HCT116 (cell line): ENCODE measurements at regions not wholly inside any gene's neighbourhood (a gene's known extent, or its start where the extent isn't known, plus 50 kb on each side); places are given as distances from the start of the nearest gene placed in this dataset.
A peak's percentile ranks its signal among the peaks of the same experiment; 100 is the strongest.

Experiments
- ATAC-seq: fragments of 200-7000 bp; cut with Tn5 transposase; 2 replicates; pipeline ENCODE4 v1.9.1; 2020; ENCODE audit warnings: mild to moderate bottlenecking, moderate library complexity
- BruUV-seq: library from RNA; stranded (reverse); fragments of 400-500 nt; replicated peaks from 2 replicates; lab custom pipeline; 2021; lab: Mats Ljungman, UMichigan
- CTCF ChIA-PET: fragments of 300-600 bp; sonication (Branson Sonifier 250); formaldehyde crosslinking; loops from one replicate; lab custom pipeline; 2021; ENCODE audit warnings: antibody characterized with exemption; lab: Charles Lee
- POLR2A ChIA-PET: fragments of 300-600, 350-600 bp; sonication (Branson Sonifier 250); formaldehyde crosslinking; loops from one replicate; lab custom pipeline; 2021; ENCODE audit warnings: antibody characterized with exemption; lab: Charles Lee
- RAD21 ChIA-PET, 2 experiments: fragments of 300-600 bp; sonication (Branson Sonifier 250); formaldehyde crosslinking; loops; one replicate each; lab custom pipeline; 2023; ENCODE audit warnings: low total read pairs in 2 of 2; ENCODE audit not compliant: uncharacterized antibody in 2 of 2, unreplicated experiment in 2 of 2, low non-redundant PET in 1 of 2; lab: Charles Lee
- DNase-seq: peaks from one replicate; pipeline ENCODE4 v3.0.0-alpha.2; 2010; ENCODE audit warnings: low read depth, low spot score
- H2AFZ ChIP-seq: fragments of 200-600 bp; shearing (Covaris generic), sonication (generic); 2 replicates; pipeline ENCODE4 v1.6.1; 2017; ENCODE audit warnings: low read depth, mixed run types, mixed read lengths, antibody characterized with exemption, low read length; ENCODE audit not compliant: poor library complexity, severe bottlenecking
- H3K27ac ChIP-seq: 2 replicates; pipeline ENCODE4 v1.5.1; 2012; ENCODE audit warnings: low read depth, low read length
- H3K27me3 ChIP-seq: fragments of 200-600 bp; sonication (generic); 2 replicates; pipeline ENCODE4 v1.6.1; 2016; ENCODE audit warnings: mixed run types, low read length, mixed read lengths; ENCODE audit not compliant: insufficient read depth
- H3K36me3 ChIP-seq, 2 experiments: fragments of 200-500 bp in 1 of 2; fragments of 200-600 bp in 1 of 2; sonication (Bioruptor generic) in 1 of 2; sonication (generic) in 1 of 2; 2 replicates each; pipeline versions ENCODE4 v1.5.1 to v1.6.1; 2014 to 2016; ENCODE audit warnings: low read length in 2 of 2, inconsistent platforms in 1 of 2, mixed read lengths in 1 of 2, mixed run types in 1 of 2; ENCODE audit not compliant: insufficient read depth in 2 of 2, control insufficient read depth in 1 of 2
- H3K4me1 ChIP-seq, 2 experiments: fragments of 200-600 bp in 1 of 2; sonication (generic) in 1 of 2; 2 replicates each; pipeline versions ENCODE4 v1.5.1 to v1.6.1; 2012 to 2017; ENCODE audit warnings: low read length in 2 of 2, inconsistent platforms in 1 of 2, mild to moderate bottlenecking in 1 of 2, mixed read lengths in 1 of 2, mixed run types in 1 of 2, moderate library complexity in 1 of 2; ENCODE audit not compliant: insufficient read depth in 2 of 2, control insufficient read depth in 1 of 2
- H3K4me2 ChIP-seq: fragments of 200-600 bp; sonication (generic); 2 replicates; pipeline ENCODE4 v1.6.1; 2017; ENCODE audit warnings: mixed run types, low read length, mixed read lengths
- H3K4me3 ChIP-seq, 2 experiments: fragments of 200-600 bp in 1 of 2; sonication (generic) in 1 of 2; replicated peaks in 1 of 2; 2 replicates each; pipeline ENCODE4 v1.5.1; 2011 to 2016; ENCODE audit warnings: low read length in 2 of 2, control low read depth in 1 of 2, low read depth in 1 of 2, mild to moderate bottlenecking in 1 of 2, mixed read lengths in 1 of 2, mixed run types in 1 of 2
- H3K79me2 ChIP-seq: fragments of 200-600 bp; sonication (generic); 2 replicates; pipeline ENCODE4 v1.6.1; 2017; ENCODE audit warnings: mild to moderate bottlenecking, mixed run types, low read length, moderate library complexity, mixed read lengths; ENCODE audit not compliant: insufficient read depth
- H3K9ac ChIP-seq: fragments of 200-600 bp; sonication (generic); 2 replicates; pipeline ENCODE4 v1.6.1; 2016; ENCODE audit warnings: low read length, mixed read lengths
- H3K9me2 ChIP-seq: fragments of 200-600 bp; sonication (generic), shearing (Covaris generic); 2 replicates; pipeline ENCODE4 v1.6.1; 2017; ENCODE audit warnings: mixed run types, mild to moderate bottlenecking, moderate library complexity; ENCODE audit not compliant: insufficient read depth
- H3K9me3 ChIP-seq, 2 experiments: fragments of 200-500 bp in 1 of 2; fragments of 200-600 bp in 1 of 2; sonication (Bioruptor generic) in 1 of 2; sonication (generic) in 1 of 2; 2 replicates each; pipeline ENCODE4 v1.6.1; 2014 to 2017; ENCODE audit warnings: low read length in 2 of 2, mixed read lengths in 2 of 2, inconsistent platforms in 1 of 2, low read depth in 1 of 2, mild to moderate bottlenecking in 1 of 2, mixed run types in 1 of 2, moderate library complexity in 1 of 2; ENCODE audit not compliant: control insufficient read depth in 1 of 2, insufficient read depth in 1 of 2
- H4K20me1 ChIP-seq: fragments of 200-600 bp; sonication (generic), shearing (Covaris generic); 2 replicates; pipeline ENCODE4 v1.6.1; 2017; ENCODE audit warnings: mixed run types, mild to moderate bottlenecking, moderate library complexity; ENCODE audit not compliant: insufficient read depth
- EZH2 ChIP-seq: fragments of 200-600 bp; sonication (generic); IDR thresholded peaks from 2 replicates; pipeline ENCODE4 v1.6.1; 2017; ENCODE audit warnings: antibody characterized with exemption, mixed run types
- FOSL1 ChIP-seq: IDR thresholded peaks from 2 replicates; pipeline ENCODE4 v1.6.1; 2012; ENCODE audit warnings: low read depth
- SIN3A ChIP-seq: IDR thresholded peaks from 2 replicates; pipeline ENCODE4 v1.6.1; 2012; ENCODE audit warnings: low read depth
- SP1 ChIP-seq: IDR thresholded peaks from 2 replicates; pipeline ENCODE4 v1.6.1; 2012; ENCODE audit warnings: low read depth
- SRF ChIP-seq: IDR thresholded peaks from 2 replicates; pipeline ENCODE4 v1.6.1; 2012; ENCODE audit warnings: low read depth
- ZFX ChIP-seq: fragments of 450-650 bp; IDR thresholded peaks from 2 replicates; pipeline ENCODE4 v1.6.1; 2017
- ZNF274 ChIP-seq: fragments of 200-500 bp; sonication (Bioruptor generic); IDR thresholded peaks from 2 replicates; pipeline ENCODE4 v1.6.1; 2014; ENCODE audit warnings: mild to moderate bottlenecking, low read depth, low read length, inconsistent platforms
- intact Hi-C: fragments of 100-400 bp; cut with micrococcal nuclease; formaldehyde crosslinking; loops from 2 replicates; pipeline ENCODE4 v1.10.0; 2022
- TF ChIP-seq, protein P1 (sequence below), 3 experiments: fragments of 200-600 bp in 1 of 3; sonication (generic) in 1 of 3; IDR thresholded peaks in 2 of 3; conservative IDR thresholded peaks in 1 of 3; 2 replicates each; pipeline ENCODE4 v1.5.1; 2012 to 2017; ENCODE audit warnings: low read depth in 2 of 3, low read length in 2 of 3, antibody characterized with exemption in 1 of 3, borderline replicate concordance in 1 of 3, control low read depth in 1 of 3, mild to moderate bottlenecking in 1 of 3, mixed read lengths in 1 of 3, mixed run types in 1 of 3, moderate library complexity in 1 of 3; ENCODE audit not compliant: insufficient read depth in 1 of 3

DNA sequence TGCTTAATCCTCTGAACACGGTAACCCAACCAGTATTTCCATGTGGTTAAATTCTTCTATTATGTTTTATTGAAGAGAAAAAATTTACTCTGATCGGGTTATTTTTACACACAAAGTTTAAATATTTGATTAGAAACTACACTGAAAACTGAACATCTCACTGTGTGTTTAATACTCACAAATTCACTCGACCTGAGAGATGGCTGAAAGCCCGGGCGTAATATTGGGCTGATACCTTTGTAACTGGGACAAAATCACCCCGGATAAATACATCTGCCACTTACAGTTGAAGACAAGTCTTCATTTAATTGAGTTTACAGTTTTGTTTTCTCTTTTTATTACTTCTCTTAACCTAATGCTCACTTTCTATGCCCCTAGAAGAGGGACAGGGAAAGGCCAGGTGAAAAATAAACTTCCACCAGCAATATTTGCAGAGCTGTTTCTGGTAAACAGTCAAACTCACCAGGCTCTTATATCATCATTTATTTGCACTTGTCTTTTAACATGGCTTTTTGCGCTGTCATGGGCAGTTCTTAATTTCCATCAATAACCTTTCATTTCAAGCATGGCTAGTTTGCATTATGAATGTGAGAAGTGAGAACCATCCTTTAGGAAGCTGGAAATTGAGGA is 145.6 kb upstream of the TMCO5A start (continued):
- TF ChIP-seq EZH2: no peak
- TF ChIP-seq ZFX: no peak
- TF ChIP-seq FOSL1: no peak
- no peak for TF ChIP-seq SIN3A
- no peak for TF ChIP-seq ZNF274
- no peak for TF ChIP-seq SRF

DNA sequence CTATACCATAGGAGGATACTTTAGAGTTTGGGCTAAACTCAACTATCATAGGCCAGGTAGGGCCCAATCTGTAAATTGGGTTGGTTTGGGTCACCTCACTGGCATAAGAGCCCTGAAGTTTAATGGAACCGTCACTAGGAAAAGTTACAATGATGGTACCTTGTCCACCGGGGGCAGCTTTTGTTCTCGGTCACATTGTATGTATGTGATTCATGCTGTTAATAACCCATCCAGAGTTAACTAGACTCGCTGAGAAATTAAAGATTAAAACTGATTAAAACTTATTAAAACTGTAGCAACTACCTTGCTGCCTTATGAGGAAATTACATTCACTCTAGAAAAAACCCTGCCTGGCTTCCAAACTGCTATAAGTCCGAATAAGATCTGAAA is 145.0 kb upstream of the TMCO5A start:
- POLR2A ChIA-PET: no interaction called here
- no peaks in the 10 kb centered on the region for H3K27me3 ChIP-seq
- peak overlapping the region; percentile 38 for H3K4me2 ChIP-seq
- peak; percentile 61 for ATAC-seq
- H3K4me3 ChIP-seq: no peak overlapping the region
- no peaks in the 10 kb centered on the region; a peak in 1 of 4 replicates for H3K36me3 ChIP-seq
- no peaks in the 10 kb centered on the region for H3K9me3 ChIP-seq
- no peaks in the 10 kb centered on the region for H3K79me2 ChIP-seq
- H3K4me1 ChIP-seq: peaks cover 4 to 16% of the 10 kb centered on the region in 2 experiments; a peak in 3 of 4 replicates
- no TSS peak for BruUV-seq
- RAD21 ChIA-PET: no interaction called here
- intact Hi-C loops: loop anchor here (5.0 kb wide), 1 partner anchor 513 kb away; no protein-coding TSS in a partner anchor
- no peak for DNase-seq
- TF ChIP-seq, protein P1, sequence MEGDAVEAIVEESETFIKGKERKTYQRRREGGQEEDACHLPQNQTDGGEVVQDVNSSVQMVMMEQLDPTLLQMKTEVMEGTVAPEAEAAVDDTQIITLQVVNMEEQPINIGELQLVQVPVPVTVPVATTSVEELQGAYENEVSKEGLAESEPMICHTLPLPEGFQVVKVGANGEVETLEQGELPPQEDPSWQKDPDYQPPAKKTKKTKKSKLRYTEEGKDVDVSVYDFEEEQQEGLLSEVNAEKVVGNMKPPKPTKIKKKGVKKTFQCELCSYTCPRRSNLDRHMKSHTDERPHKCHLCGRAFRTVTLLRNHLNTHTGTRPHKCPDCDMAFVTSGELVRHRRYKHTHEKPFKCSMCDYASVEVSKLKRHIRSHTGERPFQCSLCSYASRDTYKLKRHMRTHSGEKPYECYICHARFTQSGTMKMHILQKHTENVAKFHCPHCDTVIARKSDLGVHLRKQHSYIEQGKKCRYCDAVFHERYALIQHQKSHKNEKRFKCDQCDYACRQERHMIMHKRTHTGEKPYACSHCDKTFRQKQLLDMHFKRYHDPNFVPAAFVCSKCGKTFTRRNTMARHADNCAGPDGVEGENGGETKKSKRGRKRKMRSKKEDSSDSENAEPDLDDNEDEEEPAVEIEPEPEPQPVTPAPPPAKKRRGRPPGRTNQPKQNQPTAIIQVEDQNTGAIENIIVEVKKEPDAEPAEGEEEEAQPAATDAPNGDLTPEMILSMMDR (IDR thresholded peaks at IDR 0.05 in 2 of 3, conservative IDR thresholded peaks at IDR 0.05 in 1 of 3; ENCODE audit: borderline replicate concordance in 1 of 3, insufficient read depth in 1 of 3, low read depth in 2 of 3, low read length in 2 of 3): peak in 1 of 3 experiments; percentile 27; a peak in 2 of 6 replicates
- no peak for TF ChIP-seq SP1
- peak overlapping the region; percentile 24 for H2AFZ ChIP-seq
- no peaks in the 10 kb centered on the region for H3K9me2 ChIP-seq
- H3K27ac ChIP-seq: peak overlapping the region; percentile 37; the same call in 1 of the 2 replicates
- H3K9ac ChIP-seq: no peak overlapping the region
- CTCF ChIA-PET: interaction anchor here (0.6 to 2.1 kb wide), 2 partner anchors 25 to 35 kb away, joined by 3 to 8 read pairs; no protein-coding TSS in a partner anchor
- no peaks in the 10 kb centered on the region for H4K20me1 ChIP-seq
